ENCODE measurements at regions not wholly inside any gene's neighbourhood (a gene's known extent, or its start where the extent isn't known, plus 50 kb on each side); places are given as distances from the start of the nearest gene placed in this dataset.
A peak's percentile ranks its signal among the peaks of the same experiment; 100 is the strongest.

DNA sequence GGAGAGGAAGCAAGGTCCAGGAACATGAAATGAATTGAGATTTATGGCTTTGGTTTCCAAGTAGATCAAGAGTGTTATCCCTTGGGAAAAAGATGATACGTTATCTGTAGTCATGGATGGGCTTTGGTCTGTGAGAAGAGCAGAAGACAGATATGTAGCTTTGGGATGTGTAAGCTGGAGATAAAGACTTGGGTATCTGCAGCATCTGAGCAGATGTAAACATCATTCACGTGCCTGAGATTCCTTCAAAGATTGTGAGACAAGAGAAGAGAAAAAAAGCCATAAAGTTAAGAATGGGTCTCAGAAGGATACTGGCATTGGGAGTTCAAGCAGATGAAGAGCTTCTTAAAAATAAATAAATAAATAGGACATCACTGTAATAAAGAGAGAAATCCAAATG lies 217.8 kb downstream of the PTPRC start:
- Histone ChIP-seq H3K23ac (ENCODE audit: low read length) (no peak overlapping the region), H3K14ac (ENCODE audit: low read length) (no peak overlapping the region)

DNA sequence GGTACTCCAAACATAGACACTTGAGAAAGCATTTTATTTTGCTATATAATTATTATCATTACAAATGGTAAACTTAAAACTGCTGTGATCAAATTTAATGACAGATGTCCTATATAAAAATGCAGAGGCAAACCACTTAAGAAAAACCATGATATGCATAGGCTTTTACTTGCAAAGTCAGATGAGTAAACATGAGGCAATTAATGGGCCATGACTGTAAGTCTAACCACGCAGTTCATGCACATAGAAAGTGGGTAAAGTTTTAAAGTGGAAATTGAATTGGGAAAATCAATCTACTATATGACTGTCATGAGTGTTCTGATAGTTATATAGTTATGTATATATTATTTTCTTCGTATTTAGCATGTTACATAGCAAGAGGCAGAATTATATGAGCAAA lies 219.2 kb downstream of the PTPRC start:
- H3K23ac ChIP-seq (ENCODE audit: low read length), result no peak overlapping the region
- H3K14ac ChIP-seq (ENCODE audit: low read length), result no peak overlapping the region
- H4K12ac ChIP-seq (ENCODE audit: low read depth, low read length), result no peak overlapping the region
- no CpG with 5 or more reads among the region's 2 CpGs for WGBS (ENCODE audit: extremely low coverage, insufficient coverage, insufficient read length)
- no peaks in the 10 kb centered on the region for H3K27me3 ChIP-seq (ENCODE audit: insufficient read depth, low read length)
- no peaks in the 10 kb centered on the region for H3K36me3 ChIP-seq (ENCODE audit: control insufficient read depth in 1 of 2, insufficient read depth in 2 of 2, low read length in 2 of 2)
- no peak overlapping the region for H2AK5ac ChIP-seq (ENCODE audit: low read length)
- H3K4me1 ChIP-seq (ENCODE audit: control insufficient read depth in 1 of 2, insufficient read depth in 2 of 2, low read length in 2 of 2), result no peaks in the 10 kb centered on the region
- no peaks in the 10 kb centered on the region for H3K79me2 ChIP-seq (ENCODE audit: control insufficient read depth, insufficient read depth, low read length, poor library complexity)
- H2AFZ ChIP-seq (ENCODE audit: insufficient read depth, low read length, poor library complexity), result no peak overlapping the region
- no peak overlapping the region for H2BK12ac ChIP-seq (ENCODE audit: low read length)
- H2BK5ac ChIP-seq (ENCODE audit: low read depth, low read length, poor library complexity), result no peak overlapping the region
- H3K79me1 ChIP-seq (ENCODE audit: low read length), result no peaks in the 10 kb centered on the region
- H2BK120ac ChIP-seq (ENCODE audit: insufficient read depth, low read length, poor library complexity), result no peak overlapping the region
- no peaks in the 10 kb centered on the region for H3K9me3 ChIP-seq (ENCODE audit: insufficient read depth, low read depth, low read length)
- no peak overlapping the region for H3K18ac ChIP-seq (ENCODE audit: low read length)
- no peak overlapping the region for H4K91ac ChIP-seq (ENCODE audit: low read depth, low read length)
- H3K4me3 ChIP-seq (ENCODE audit: low read depth, low read length), result no peak overlapping the region
- no peak for DNase-seq
- no peak overlapping the region for H3K4ac ChIP-seq (ENCODE audit: low read depth, low read length)
- no peak overlapping the region for H3K4me2 ChIP-seq (ENCODE audit: low read length)
- no peak overlapping the region for H4K8ac ChIP-seq (ENCODE audit: low read depth, low read length)
- no peak overlapping the region for H3K9ac ChIP-seq (ENCODE audit: low read length)
- no peak overlapping the region for H3K27ac ChIP-seq (ENCODE audit: low read depth, low read length)

More for the DNA sequence above, 217.8 kb downstream of the PTPRC start:
- H3K79me1 ChIP-seq (ENCODE audit: low read length), result no peaks in the 10 kb centered on the region
- no peaks in the 10 kb centered on the region for H3K79me2 ChIP-seq (ENCODE audit: control insufficient read depth, insufficient read depth, low read length, poor library complexity)
- WGBS (ENCODE audit: extremely low coverage, insufficient coverage, insufficient read length), result no CpG with 5 or more reads among the region's 2 CpGs
- H2BK120ac ChIP-seq (ENCODE audit: insufficient read depth, low read length, poor library complexity), result no peak overlapping the region
- H2BK12ac ChIP-seq (ENCODE audit: low read length), result no peak overlapping the region
- H3K36me3 ChIP-seq (ENCODE audit: control insufficient read depth in 1 of 2, insufficient read depth in 2 of 2, low read length in 2 of 2), result no peaks in the 10 kb centered on the region
- no peaks in the 10 kb centered on the region for H3K9me3 ChIP-seq (ENCODE audit: insufficient read depth, low read depth, low read length)
- H3K4ac ChIP-seq (ENCODE audit: low read depth, low read length), result no peak overlapping the region
- no peak overlapping the region for H3K18ac ChIP-seq (ENCODE audit: low read length)
- no peak overlapping the region for H3K9ac ChIP-seq (ENCODE audit: low read length)
- H3K27me3 ChIP-seq (ENCODE audit: insufficient read depth, low read length), result no peaks in the 10 kb centered on the region
- no peak overlapping the region for H4K91ac ChIP-seq (ENCODE audit: low read depth, low read length)
- no peak overlapping the region for H4K8ac ChIP-seq (ENCODE audit: low read depth, low read length)
- no peak overlapping the region for H2AFZ ChIP-seq (ENCODE audit: insufficient read depth, low read length, poor library complexity)
- no peak overlapping the region for H3K27ac ChIP-seq (ENCODE audit: low read depth, low read length)
- no peak overlapping the region for H3K4me2 ChIP-seq (ENCODE audit: low read length)
- no peak overlapping the region for H4K12ac ChIP-seq (ENCODE audit: low read depth, low read length)
- no peak overlapping the region for H2BK5ac ChIP-seq (ENCODE audit: low read depth, low read length, poor library complexity)
- H3K4me3 ChIP-seq (ENCODE audit: low read depth, low read length), result no peak overlapping the region
- no peak overlapping the region for H2AK5ac ChIP-seq (ENCODE audit: low read length)
- H3K4me1 ChIP-seq (ENCODE audit: control insufficient read depth in 1 of 2, insufficient read depth in 2 of 2, low read length in 2 of 2), result no peaks in the 10 kb centered on the region
- peak in 1 of 2 donors; percentile 75 for DNase-seq

DNA sequence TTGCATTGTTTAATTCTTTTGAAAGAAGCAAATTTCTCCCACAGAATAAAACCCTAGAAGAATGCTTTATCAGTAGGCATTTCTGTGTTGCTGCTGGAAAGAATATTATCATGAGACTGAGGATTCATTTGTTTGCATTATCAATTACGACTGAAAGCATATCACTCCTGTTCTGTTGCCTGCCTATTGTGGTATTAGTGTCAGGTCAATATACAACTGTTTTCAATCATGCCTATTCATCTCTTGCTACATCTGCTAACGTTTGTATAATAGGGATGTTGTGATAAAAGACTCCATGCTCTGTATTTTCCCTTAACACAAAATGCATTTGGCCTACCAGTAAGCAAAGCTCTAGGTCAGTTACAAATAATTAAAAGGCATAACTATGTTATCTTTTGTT lies 221.5 kb downstream of the PTPRC start:
- Histone ChIP-seq H3K27ac (ENCODE audit: low read depth, low read length) (no peak overlapping the region), H3K4ac (ENCODE audit: low read depth, low read length) (no peak overlapping the region), H4K8ac (ENCODE audit: low read depth, low read length) (no peak overlapping the region), H3K14ac (ENCODE audit: low read length) (no peak overlapping the region), H2BK120ac (ENCODE audit: insufficient read depth, low read length, poor library complexity) (no peak overlapping the region), H4K91ac (ENCODE audit: low read depth, low read length) (no peak overlapping the region), H2AFZ (ENCODE audit: insufficient read depth, low read length, poor library complexity) (no peak overlapping the region), H2AK5ac (ENCODE audit: low read length) (no peak overlapping the region), H3K9me3 (ENCODE audit: insufficient read depth, low read depth, low read length) (no peaks in the 10 kb centered on the region), H3K79me2 (ENCODE audit: control insufficient read depth, insufficient read depth, low read length, poor library complexity) (no peaks in the 10 kb centered on the region), H3K79me1 (ENCODE audit: low read length) (no peaks in the 10 kb centered on the region), H2BK12ac (ENCODE audit: low read length) (no peak overlapping the region), H3K4me2 (ENCODE audit: low read length) (no peak overlapping the region), H3K23ac (ENCODE audit: low read length) (no peak overlapping the region), H3K9ac (ENCODE audit: low read length) (no peak overlapping the region), H3K4me3 (ENCODE audit: low read depth, low read length) (no peak overlapping the region), H2BK5ac (ENCODE audit: low read depth, low read length, poor library complexity) (no peak overlapping the region), H3K18ac (ENCODE audit: low read length) (no peak overlapping the region), H4K12ac (ENCODE audit: low read depth, low read length) (no peak overlapping the region), H3K27me3 (ENCODE audit: insufficient read depth, low read length) (no peaks in the 10 kb centered on the region), H3K4me1 (ENCODE audit: control insufficient read depth in 1 of 2, insufficient read depth in 2 of 2, low read length in 2 of 2) (no peaks in the 10 kb centered on the region), H3K36me3 (ENCODE audit: control insufficient read depth in 1 of 2, insufficient read depth in 2 of 2, low read length in 2 of 2) (no peaks in the 10 kb centered on the region)
- WGBS (ENCODE audit: extremely low coverage, insufficient coverage, insufficient read length), result no CpG with 5 or more reads among the region's 2 CpGs
- DNase-seq, result no peak

DNA sequence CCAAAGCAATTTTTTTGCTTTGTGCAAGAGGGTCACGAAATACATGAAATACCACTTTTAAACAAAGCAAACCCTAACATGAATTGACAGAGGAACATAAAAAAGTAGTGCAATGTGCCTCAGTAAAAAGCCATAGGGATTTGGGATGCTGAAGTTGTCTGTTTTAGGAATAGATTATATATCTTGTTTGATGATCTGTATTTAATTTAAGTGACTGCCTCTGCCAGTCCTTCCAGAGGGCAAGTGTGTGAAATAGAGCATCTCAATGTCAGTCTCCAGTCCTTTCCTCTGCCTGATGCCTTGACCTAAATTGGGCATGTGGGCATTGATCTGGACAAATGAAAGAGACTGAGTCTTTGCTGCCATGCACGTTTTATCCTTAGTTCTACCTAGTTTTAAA lies 222.8 kb downstream of the PTPRC start:
- H2BK12ac ChIP-seq (ENCODE audit: low read length), result no peak overlapping the region
- H4K12ac ChIP-seq (ENCODE audit: low read depth, low read length), result no peak overlapping the region
- H3K79me2 ChIP-seq (ENCODE audit: control insufficient read depth, insufficient read depth, low read length, poor library complexity), result no peaks in the 10 kb centered on the region
- H2AFZ ChIP-seq (ENCODE audit: insufficient read depth, low read length, poor library complexity), result no peak overlapping the region
- no peaks in the 10 kb centered on the region for H3K4me1 ChIP-seq (ENCODE audit: control insufficient read depth in 1 of 2, insufficient read depth in 2 of 2, low read length in 2 of 2)
- H3K23ac ChIP-seq (ENCODE audit: low read length), result no peak overlapping the region
- no peak overlapping the region for H4K8ac ChIP-seq (ENCODE audit: low read depth, low read length)
- no peak overlapping the region for H3K27ac ChIP-seq (ENCODE audit: low read depth, low read length)
- no peak overlapping the region for H3K4me2 ChIP-seq (ENCODE audit: low read length)
- H3K9me3 ChIP-seq (ENCODE audit: insufficient read depth, low read depth, low read length), result no peaks in the 10 kb centered on the region
- no peak for DNase-seq
- no peak overlapping the region for H3K9ac ChIP-seq (ENCODE audit: low read length)
- no peak overlapping the region for H3K14ac ChIP-seq (ENCODE audit: low read length)
- WGBS (ENCODE audit: extremely low coverage, insufficient coverage, insufficient read length), result no CpG with 5 or more reads among the region's 2 CpGs
- H4K91ac ChIP-seq (ENCODE audit: low read depth, low read length), result no peak overlapping the region
- no peaks in the 10 kb centered on the region for H3K36me3 ChIP-seq (ENCODE audit: control insufficient read depth in 1 of 2, insufficient read depth in 2 of 2, low read length in 2 of 2)
- H3K4ac ChIP-seq (ENCODE audit: low read depth, low read length), result no peak overlapping the region
- H2AK5ac ChIP-seq (ENCODE audit: low read length), result no peak overlapping the region
- no peak overlapping the region for H2BK120ac ChIP-seq (ENCODE audit: insufficient read depth, low read length, poor library complexity)
- no peak overlapping the region for H3K18ac ChIP-seq (ENCODE audit: low read length)
- H3K27me3 ChIP-seq (ENCODE audit: insufficient read depth, low read length), result no peaks in the 10 kb centered on the region
- H3K79me1 ChIP-seq (ENCODE audit: low read length), result no peaks in the 10 kb centered on the region
- no peak overlapping the region for H3K4me3 ChIP-seq (ENCODE audit: low read depth, low read length)
- no peak overlapping the region for H2BK5ac ChIP-seq (ENCODE audit: low read depth, low read length, poor library complexity)

Measured in trophoblast cell (in vitro differentiated cells and primary cell).